Hindlimb muscle (tissue), 1 donor: ENCODE measurements at regions not wholly inside any gene's neighbourhood (a gene's known extent, or its start where the extent isn't known, plus 50 kb on each side); places are given as distances from the start of the nearest gene placed in this dataset.

Experiments used
- DNase-seq: peaks from one replicate; pipeline ENCODE4 v3.0.0-alpha.2; 2013

GRCh38 chr2:128368437-128369107 is 49.9 kb upstream of the HS6ST1 start:
- DNase-seq: no peak

GRCh38 chr2:128369108-128369555 is 50.5 kb upstream of the HS6ST1 start:
- peak; percentile 71 for DNase-seq

- no peak for DNase-seq
Observed at GRCh38 chr2:128369602-128370467, 51.2 kb upstream of the HS6ST1 start.

- no peak for DNase-seq
Observed at GRCh38 chr2:128370468-128371247, 52.0 kb upstream of the HS6ST1 start.

GRCh38 chr2:128371248-128371630 is 52.6 kb upstream of the HS6ST1 start:
- DNase-seq: no peak

- DNase-seq: no peak
Observed at GRCh38 chr2:128371648-128372345, 53.1 kb upstream of the HS6ST1 start.

- DNase-seq: no peak
Observed at GRCh38 chr2:128372621-128373341, 54.1 kb upstream of the HS6ST1 start.

GRCh38 chr2:128373451-128374000 is 54.9 kb upstream of the HS6ST1 start:
- no peak for DNase-seq

- no peak for DNase-seq
Observed at GRCh38 chr2:128374001-128374710, 55.5 kb upstream of the HS6ST1 start.

GRCh38 chr2:128374711-128375413 is 56.2 kb upstream of the HS6ST1 start:
- DNase-seq: no peak

GRCh38 chr2:128375454-128375853 is 56.8 kb upstream of the HS6ST1 start:
- no peak for DNase-seq

- no peak for DNase-seq
Observed at GRCh38 chr2:128376241-128377041, 57.8 kb upstream of the HS6ST1 start.

- no peak for DNase-seq
Observed at GRCh38 chr2:128377071-128377910, 58.6 kb upstream of the HS6ST1 start.

GRCh38 chr2:128378231-128379020 is 59.8 kb upstream of the HS6ST1 start:
- DNase-seq: no peak

- DNase-seq: peak; percentile 67
Observed at GRCh38 chr2:128379021-128380015, 60.6 kb upstream of the HS6ST1 start.
